H1 (cell line): ENCODE measurements at regions not wholly inside any gene's neighbourhood (a gene's known extent, or its start where the extent isn't known, plus 50 kb on each side); places are given as distances from the start of the nearest gene placed in this dataset.

Experiments used
- CTCF ChIA-PET: fragments of 300-600 bp; sonication (Branson Sonifier 250); formaldehyde crosslinking; loops from one replicate; lab custom pipeline; 2021; ENCODE audit not compliant: partially characterized antibody; lab: Charles Lee
- POLR2A ChIA-PET: fragments of 300-600 bp; sonication (Branson Sonifier 250); formaldehyde crosslinking; loops from one replicate; lab custom pipeline; 2021; ENCODE audit warnings: inconsistent platforms; ENCODE audit not compliant: partially characterized antibody; lab: Charles Lee
- DNase-seq, 2 experiments: peaks; one replicate each; pipeline versions ENCODE4 v3.0.0 to v3.0.0-alpha.2; 2010 to 2022; ENCODE audit warnings: low spot score in 2 of 2, low read depth in 1 of 2, mixed read lengths in 1 of 2
- FAIRE-seq: peaks from 2 replicates; lab custom pipeline; 2011; peaks lifted over from hg19 to GRCh38; lab: Jason Lieb, UNC
- H2AFZ ChIP-seq: 2 replicates; pipeline ENCODE4 v1.8.1; 2012; ENCODE audit warnings: low read length, inconsistent platforms
- H2AK5ac ChIP-seq: 2 replicates; pipeline ENCODE4 v1.6.1; 2013; ENCODE audit warnings: low read depth, low read length
- H2BK120ac ChIP-seq: replicated peaks from 2 replicates; pipeline ENCODE3; 2013; ENCODE audit warnings: low read depth, low read length, inconsistent platforms
- H2BK12ac ChIP-seq: 2 replicates; pipeline ENCODE4 v1.6.1; 2013; ENCODE audit warnings: low read depth, low read length
- H2BK15ac ChIP-seq: 2 replicates; pipeline ENCODE4 v1.6.1; 2013; ENCODE audit warnings: low read length
- H2BK20ac ChIP-seq: 2 replicates; pipeline ENCODE4 v1.6.1; 2013; ENCODE audit warnings: low read length
- H2BK5ac ChIP-seq: 2 replicates; pipeline ENCODE4 v1.6.1; 2013; ENCODE audit warnings: low read depth, low read length
- H3K14ac ChIP-seq: 2 replicates; pipeline ENCODE4 v1.6.1; 2013; ENCODE audit warnings: inconsistent platforms; ENCODE audit not compliant: insufficient read length
- H3K18ac ChIP-seq: 2 replicates; pipeline ENCODE4 v1.6.1; 2013; ENCODE audit warnings: low read length; ENCODE audit errors: extremely low read depth
- H3K23ac ChIP-seq: 2 replicates; pipeline ENCODE4 v1.6.1; 2013; ENCODE audit warnings: inconsistent platforms; ENCODE audit not compliant: insufficient read length
- H3K23me2 ChIP-seq: 2 replicates; pipeline ENCODE4 v1.6.1; 2013; ENCODE audit warnings: low read depth, low read length
- H3K27ac ChIP-seq: 2 replicates; pipeline ENCODE4 v1.6.1; 2011; ENCODE audit warnings: low read depth, low read length, inconsistent platforms
- H3K27me3 ChIP-seq, 4 experiments: replicated peaks in 1 of 4; 1 replicate in 1 of 4; 2 replicates in 3 of 4; pipeline versions ENCODE4 v1.6.1 to v1.8.1; 2011 to 2013; ENCODE audit warnings: low read length in 3 of 4, mild to moderate bottlenecking in 3 of 4, inconsistent platforms in 2 of 4, mixed read lengths in 2 of 4, moderate library complexity in 1 of 4; ENCODE audit not compliant: control insufficient read depth in 3 of 4, insufficient read depth in 3 of 4; ENCODE audit errors: extremely low read depth in 1 of 4
- H3K36me3 ChIP-seq, 4 experiments: 2 replicates each; pipeline versions ENCODE4 v1.6.1 to v1.8.1; 2011 to 2013; ENCODE audit warnings: mild to moderate bottlenecking in 4 of 4, low read length in 3 of 4, moderate library complexity in 2 of 4, control low read depth in 1 of 4, inconsistent platforms in 1 of 4; ENCODE audit not compliant: insufficient read depth in 4 of 4, control insufficient read depth in 2 of 4
- H3K4ac ChIP-seq: replicated peaks from 2 replicates; pipeline ENCODE3; 2013; ENCODE audit warnings: low read length, low read depth, mixed read lengths, inconsistent platforms; ENCODE audit not compliant: insufficient read length
- H3K4me1 ChIP-seq, 4 experiments: replicated peaks in 1 of 4; 1 replicate in 1 of 4; 2 replicates in 3 of 4; pipeline versions ENCODE4 v1.6.1 to v1.8.1; 2011 to 2013; ENCODE audit warnings: low read length in 3 of 4, inconsistent platforms in 2 of 4, mixed read lengths in 1 of 4; ENCODE audit not compliant: insufficient read depth in 4 of 4, control insufficient read depth in 3 of 4
- H3K4me2 ChIP-seq, 2 experiments: 2 replicates each; pipeline versions ENCODE4 v1.6.1 to v1.8.1; 2011 to 2013; ENCODE audit warnings: low read depth in 2 of 2, low read length in 2 of 2, control low read depth in 1 of 2, inconsistent platforms in 1 of 2, mild to moderate bottlenecking in 1 of 2; ENCODE audit not compliant: insufficient read depth in 1 of 2
- H3K4me3 ChIP-seq, 4 experiments: fragments of 200-600, 300-600 bp in 1 of 4; sonication (generic), shearing (Covaris generic), sonication (Bioruptor Twin) in 1 of 4; 2 replicates each; pipeline versions ENCODE4 v1.5.1 to v1.8.1; 2011 to 2016; ENCODE audit warnings: low read length in 4 of 4, low read depth in 3 of 4, control low read depth in 2 of 4, inconsistent platforms in 2 of 4, mild to moderate bottlenecking in 2 of 4, mixed read lengths in 1 of 4, moderate library complexity in 1 of 4; ENCODE audit not compliant: insufficient read depth in 2 of 4; ENCODE audit errors: extremely low read depth in 1 of 4
- H3K56ac ChIP-seq: replicated peaks from 2 replicates; pipeline ENCODE3; 2013; ENCODE audit warnings: low read depth, mild to moderate bottlenecking, mixed read lengths, low read length, inconsistent platforms; ENCODE audit not compliant: insufficient read length
- H3K79me1 ChIP-seq: 2 replicates; pipeline ENCODE4 v1.6.1; 2013; ENCODE audit warnings: low read depth, low read length, control low read depth
- H3K79me2 ChIP-seq, 2 experiments: 2 replicates each; pipeline versions ENCODE4 v1.6.1 to v1.8.1; 2012 to 2013; ENCODE audit warnings: low read length in 2 of 2, mild to moderate bottlenecking in 2 of 2, inconsistent platforms in 1 of 2; ENCODE audit not compliant: insufficient read depth in 2 of 2, control insufficient read depth in 1 of 2
- H3K9ac ChIP-seq, 4 experiments: replicated peaks in 1 of 4; 1 replicate in 1 of 4; 2 replicates in 3 of 4; pipeline versions ENCODE4 v1.6.1 to v1.8.1; 2011 to 2013; ENCODE audit warnings: low read depth in 3 of 4, low read length in 3 of 4, control low read depth in 2 of 4, mild to moderate bottlenecking in 2 of 4, moderate library complexity in 2 of 4, inconsistent platforms in 1 of 4; ENCODE audit errors: extremely low read depth in 1 of 4
- H3K9me3 ChIP-seq, 2 experiments: 2 replicates each; pipeline versions ENCODE4 v1.6.1 to v1.8.1; 2012 to 2013; ENCODE audit warnings: mild to moderate bottlenecking in 2 of 2, moderate library complexity in 2 of 2, control low read depth in 1 of 2, inconsistent platforms in 1 of 2, low read depth in 1 of 2, low read length in 1 of 2, mixed read lengths in 1 of 2; ENCODE audit not compliant: insufficient read depth in 2 of 2
- H4K20me1 ChIP-seq, 2 experiments: replicated peaks in 1 of 2; 2 replicates each; pipeline versions ENCODE3 to v1.8.1; 2011 to 2013; ENCODE audit warnings: inconsistent platforms in 2 of 2, low read length in 2 of 2, mild to moderate bottlenecking in 1 of 2; ENCODE audit not compliant: insufficient read depth in 2 of 2, control insufficient read depth in 1 of 2
- H4K5ac ChIP-seq: 2 replicates; pipeline ENCODE4 v1.6.1; 2013; ENCODE audit warnings: low read length, low read depth, mixed read lengths, inconsistent platforms; ENCODE audit not compliant: insufficient read length
- H4K8ac ChIP-seq: 2 replicates; pipeline ENCODE4 v1.8.0; 2013; ENCODE audit warnings: mild to moderate bottlenecking, moderate library complexity, low read length, inconsistent platforms; ENCODE audit not compliant: insufficient read depth; ENCODE audit errors: extremely low read depth
- H4K91ac ChIP-seq: replicated peaks from 2 replicates; pipeline ENCODE3; 2013; ENCODE audit warnings: low read length, mixed read lengths, inconsistent platforms; ENCODE audit not compliant: insufficient read length
- HDAC6 ChIP-seq: IDR thresholded peaks from one replicate; pipeline ENCODE4 v1.7.1; 2012; ENCODE audit warnings: low read depth, mild to moderate bottlenecking, inconsistent platforms, low read length, moderate library complexity
- JUND ChIP-seq: IDR thresholded peaks from 2 replicates; pipeline ENCODE4 v1.6.1; 2011; ENCODE audit warnings: mild to moderate bottlenecking, improper control_type of control experiment, low read length
- WGBS, 2 experiments: shearing (Covaris generic) in 1 of 2; methylation state at CpG; one replicate each; pipeline versions ENCODE4 v1.1.6 to v1.1.7; 2013 to 2015; ENCODE audit warnings: low lambda C conversion rate in 2 of 2, mixed read lengths in 2 of 2, inconsistent platforms in 1 of 2, low coverage in 1 of 2, missing lambda C conversion rate in 1 of 2; ENCODE audit not compliant: insufficient replicate concordance in 2 of 2, insufficient coverage in 1 of 2, insufficient read length in 1 of 2; ENCODE audit errors: extremely low coverage in 1 of 2, missing lambda C conversion rate in 1 of 2; 5-methylcytosine and 5-hydroxymethylcytosine counted together

DNA sequence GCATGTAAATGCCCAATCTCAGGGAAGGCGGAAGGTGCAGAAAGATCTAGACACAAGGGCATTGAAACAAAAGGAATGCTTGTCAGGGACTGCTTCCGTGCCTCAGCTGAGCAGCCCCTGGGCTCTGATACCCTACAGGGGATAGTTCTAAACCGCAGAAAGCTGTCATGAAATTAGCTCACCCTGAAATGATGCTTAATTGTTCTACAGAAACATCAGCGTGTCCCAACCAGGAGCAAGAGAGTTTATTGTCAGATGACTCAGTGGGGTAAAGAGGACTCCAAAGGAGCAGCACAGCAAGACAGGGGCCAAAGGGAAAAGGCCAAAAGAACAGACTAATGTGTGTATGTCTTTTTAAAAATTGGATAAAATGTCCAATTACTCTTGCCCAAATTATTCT lies 258.4 kb upstream of the JARID2 start:
- H2BK120ac ChIP-seq: no peak overlapping the region
- H2BK5ac ChIP-seq: no peak overlapping the region
- H4K91ac ChIP-seq: no peak overlapping the region
- no peak overlapping the region for H3K14ac ChIP-seq
- H3K18ac ChIP-seq: no peak overlapping the region
- peaks cover 10% of the 10 kb centered on the region for H3K79me1 ChIP-seq
- H3K79me2 ChIP-seq: peaks cover 0 to 2% of the 10 kb centered on the region in 2 experiments; a peak in 2 of 4 replicates
- H3K9ac ChIP-seq: no peak overlapping the region
- no peak overlapping the region for H3K4me3 ChIP-seq
- peaks cover 0 to 6% (median 1%) of the 10 kb centered on the region in 4 experiments; a peak in 3 of 7 replicates for H3K4me1 ChIP-seq
- no peak overlapping the region for H3K27ac ChIP-seq
- DNase-seq (no peak), FAIRE-seq (no peak)
- TF ChIP-seq JUND (no peak), HDAC6 (no peak)
- no peaks in the 10 kb centered on the region for H3K23me2 ChIP-seq
- H2BK20ac ChIP-seq: no peak overlapping the region
- no peak overlapping the region for H2BK15ac ChIP-seq
- H2AK5ac ChIP-seq: no peak overlapping the region
- no peak overlapping the region for H3K4me2 ChIP-seq
- H3K23ac ChIP-seq: no peak overlapping the region
- H3K36me3 ChIP-seq: peaks cover 0 to 69% (median 4%) of the 10 kb centered on the region in 4 experiments; a peak in 5 of 8 replicates
- POLR2A ChIA-PET: no interaction called here
- WGBS, 2 experiments: 90% methylated on average over 4 of the region's 4 CpGs; no CpG with 5 or more reads in 1 of the 2 experiments
- H3K27me3 ChIP-seq: no peaks in the 10 kb centered on the region
- H2BK12ac ChIP-seq: no peak overlapping the region
- H3K56ac ChIP-seq: no peak overlapping the region
- no peaks in the 10 kb centered on the region for H4K20me1 ChIP-seq
- H3K9me3 ChIP-seq: no peaks in the 10 kb centered on the region
- no peak overlapping the region for H3K4ac ChIP-seq
- H4K5ac ChIP-seq: no peak overlapping the region
- H2AFZ ChIP-seq: no peak overlapping the region
- no peak overlapping the region for H4K8ac ChIP-seq
- CTCF ChIA-PET: interaction anchor here (0.7 to 1.0 kb wide), 2 partner anchors 90 to 151 kb away, joined by 3 to 5 read pairs; no protein-coding TSS in a partner anchor
